Ovary (tissue), 3 donors: ENCODE measurements at regions not wholly inside any gene's neighbourhood (a gene's known extent, or its start where the extent isn't known, plus 50 kb on each side); places are given as distances from the start of the nearest gene placed in this dataset.

Experiments used
- CTCF ChIP-seq, 3 donors: fragments of 450-650 bp in 2 of 3; fragments of 200-600 bp in 1 of 3; IDR thresholded peaks; one replicate each; pipeline versions ENCODE4 v1.5.1 to v1.8.0; 2016 to 2022; ENCODE audit warnings: antibody characterized with exemption in 3 of 3, mild to moderate bottlenecking in 1 of 3
- EP300 ChIP-seq: sonication (generic); formaldehyde crosslinking; IDR thresholded peaks from one replicate; pipeline ENCODE4 v1.6.1; 2017; ENCODE audit warnings: antibody characterized with exemption
- POLR2A ChIP-seq: fragments of 450-650 bp; IDR thresholded peaks from one replicate; pipeline ENCODE4 v1.6.1; 2017; ENCODE audit warnings: antibody characterized with exemption, mild to moderate bottlenecking, moderate library complexity
- donor health status: DM: no; HTN: no; CAD: no.

GRCh38 chr1:4500441-4500840 is 154.0 kb upstream of the AJAP1 start:
- TF ChIP-seq CTCF (IDR thresholded peaks at IDR 0.05), result no peak
- no peak for TF ChIP-seq EP300
- TF ChIP-seq POLR2A, result no peak
